ENCODE measurements at regions not wholly inside any gene's neighbourhood (a gene's known extent, or its start where the extent isn't known, plus 50 kb on each side); places are given as distances from the start of the nearest gene placed in this dataset.

- no peak for DNase-seq (ENCODE audit: low read depth in 2 of 3, low spot score in 1 of 3)
Observed at GRCh38 chr1:4044967-4045366, 144.9 kb upstream of the C1orf174 start.

GRCh38 chr1:4045397-4046010, 145.4 kb upstream of the C1orf174 start:
- no peak for DNase-seq (ENCODE audit: low read depth in 2 of 3, low spot score in 1 of 3)

GRCh38 chr1:4046836-4047461, 146.9 kb upstream of the C1orf174 start:
- DNase-seq (ENCODE audit: low read depth in 2 of 3, low spot score in 1 of 3), result no peak

- no peak for DNase-seq (ENCODE audit: low read depth in 2 of 3, low spot score in 1 of 3)
Observed at GRCh38 chr1:4047666-4048065, 147.6 kb upstream of the C1orf174 start.

- DNase-seq (ENCODE audit: low read depth in 2 of 3, low spot score in 1 of 3), result no peak
Observed at GRCh38 chr1:4048076-4048475, 148.0 kb upstream of the C1orf174 start.

GRCh38 chr1:4048921-4049320, 148.8 kb upstream of the C1orf174 start:
- no peak for DNase-seq (ENCODE audit: low read depth in 2 of 3, low spot score in 1 of 3)

GRCh38 chr1:4050998-4051397, 150.9 kb upstream of the C1orf174 start:
- no peak for DNase-seq (ENCODE audit: low read depth in 2 of 3, low spot score in 1 of 3)

GRCh38 chr1:4052657-4053056, 152.6 kb upstream of the C1orf174 start:
- DNase-seq (ENCODE audit: low read depth in 2 of 3, low spot score in 1 of 3), result no peak

GRCh38 chr1:4053160-4053748, 153.2 kb upstream of the C1orf174 start:
- no peak for DNase-seq (ENCODE audit: low read depth in 2 of 3, low spot score in 1 of 3)

GRCh38 chr1:4053774-4054173, 153.7 kb upstream of the C1orf174 start:
- no peak for DNase-seq (ENCODE audit: low read depth in 2 of 3, low spot score in 1 of 3)

GRCh38 chr1:4055294-4055967, 155.4 kb upstream of the C1orf174 start:
- no peak for DNase-seq (ENCODE audit: low read depth in 2 of 3, low spot score in 1 of 3)

GRCh38 chr1:4056422-4056821, 156.3 kb upstream of the C1orf174 start:
- DNase-seq (ENCODE audit: low read depth in 2 of 3, low spot score in 1 of 3), result no peak

- DNase-seq (ENCODE audit: low read depth in 2 of 3, low spot score in 1 of 3), result no peak
Observed at GRCh38 chr1:4056989-4057388, 156.9 kb upstream of the C1orf174 start.

- no peak for DNase-seq (ENCODE audit: low read depth in 2 of 3, low spot score in 1 of 3)
Observed at GRCh38 chr1:4057603-4058002, 157.5 kb upstream of the C1orf174 start.

- no peak for DNase-seq (ENCODE audit: low read depth in 2 of 3, low spot score in 1 of 3)
Observed at GRCh38 chr1:4058122-4058521, 158.1 kb upstream of the C1orf174 start.

- DNase-seq (ENCODE audit: low read depth in 2 of 3, low spot score in 1 of 3), result no peak
Observed at GRCh38 chr1:4058706-4059105, 158.6 kb upstream of the C1orf174 start.

GRCh38 chr1:4059270-4059669, 159.2 kb upstream of the C1orf174 start:
- no peak for DNase-seq (ENCODE audit: low read depth in 2 of 3, low spot score in 1 of 3)

GRCh38 chr1:4060850-4061249, 160.8 kb upstream of the C1orf174 start:
- no peak for DNase-seq (ENCODE audit: low read depth in 2 of 3, low spot score in 1 of 3)

- no peak for DNase-seq (ENCODE audit: low read depth in 2 of 3, low spot score in 1 of 3)
Observed at GRCh38 chr1:4061521-4062031, 161.5 kb upstream of the C1orf174 start.

- DNase-seq (ENCODE audit: low read depth in 2 of 3, low spot score in 1 of 3), result no peak
Observed at GRCh38 chr1:4062041-4062440, 162.0 kb upstream of the C1orf174 start.

GRCh38 chr1:4062560-4062959, 162.5 kb upstream of the C1orf174 start:
- DNase-seq (ENCODE audit: low read depth in 2 of 3, low spot score in 1 of 3), result no peak

- no peak for DNase-seq (ENCODE audit: low read depth in 2 of 3, low spot score in 1 of 3)
Observed at GRCh38 chr1:4062992-4063391, 162.9 kb upstream of the C1orf174 start.

Data from stimulated activated CD4-positive, alpha-beta T cell treated with anti-CD3 and anti-CD28 coated beads, Interleukin-12 subunit alpha, Interleukin-12 subunit beta, amount 100 ng/mL, for 48 hours (primary cell).